ENCODE measurements at regions not wholly inside any gene's neighbourhood (a gene's known extent, or its start where the extent isn't known, plus 50 kb on each side); places are given as distances from the start of the nearest gene placed in this dataset.

DNA sequence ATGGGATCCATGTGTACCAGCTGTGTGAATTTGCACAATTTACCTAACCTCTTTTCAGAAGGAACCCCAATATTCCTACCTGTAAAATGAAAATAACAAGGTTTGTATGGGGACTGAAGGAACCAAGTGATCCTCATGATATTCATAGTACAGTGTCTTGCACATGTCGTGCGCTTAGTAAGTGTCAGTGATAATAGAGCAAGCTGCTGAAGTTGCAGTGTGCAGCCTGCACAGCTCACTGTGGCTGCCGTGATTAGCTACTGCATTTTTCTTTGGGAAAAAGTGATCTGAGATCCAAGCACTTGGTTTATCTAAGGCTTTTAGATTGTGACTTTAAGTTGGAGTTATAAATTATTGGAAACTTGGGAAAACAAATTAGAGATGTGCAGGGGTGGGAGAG, 135.9 kb upstream of the FRY start:
- DNase-seq (ENCODE audit: low read depth in 2 of 2): no peak

DNA sequence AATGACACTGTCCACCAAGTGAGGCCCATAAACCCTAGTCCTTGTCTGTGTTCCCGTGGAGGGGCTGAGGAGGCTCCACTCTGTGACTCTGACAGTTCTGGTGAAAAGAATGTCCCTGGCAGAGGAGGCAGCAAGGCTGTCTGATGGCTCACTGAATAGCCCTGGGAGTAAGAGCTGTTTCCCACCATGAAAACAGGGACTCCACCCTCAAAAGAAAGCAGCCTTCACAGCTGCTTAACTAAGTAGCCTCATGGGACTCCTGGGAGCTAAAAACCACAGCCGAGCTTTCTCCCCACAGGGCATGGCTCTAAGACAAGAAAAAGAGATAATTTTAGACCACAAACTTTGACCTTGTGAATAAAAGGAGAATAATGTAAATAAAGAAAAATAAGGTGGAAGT, 135.1 kb upstream of the FRY start:
- no peak for DNase-seq (ENCODE audit: low read depth in 2 of 2)

DNA sequence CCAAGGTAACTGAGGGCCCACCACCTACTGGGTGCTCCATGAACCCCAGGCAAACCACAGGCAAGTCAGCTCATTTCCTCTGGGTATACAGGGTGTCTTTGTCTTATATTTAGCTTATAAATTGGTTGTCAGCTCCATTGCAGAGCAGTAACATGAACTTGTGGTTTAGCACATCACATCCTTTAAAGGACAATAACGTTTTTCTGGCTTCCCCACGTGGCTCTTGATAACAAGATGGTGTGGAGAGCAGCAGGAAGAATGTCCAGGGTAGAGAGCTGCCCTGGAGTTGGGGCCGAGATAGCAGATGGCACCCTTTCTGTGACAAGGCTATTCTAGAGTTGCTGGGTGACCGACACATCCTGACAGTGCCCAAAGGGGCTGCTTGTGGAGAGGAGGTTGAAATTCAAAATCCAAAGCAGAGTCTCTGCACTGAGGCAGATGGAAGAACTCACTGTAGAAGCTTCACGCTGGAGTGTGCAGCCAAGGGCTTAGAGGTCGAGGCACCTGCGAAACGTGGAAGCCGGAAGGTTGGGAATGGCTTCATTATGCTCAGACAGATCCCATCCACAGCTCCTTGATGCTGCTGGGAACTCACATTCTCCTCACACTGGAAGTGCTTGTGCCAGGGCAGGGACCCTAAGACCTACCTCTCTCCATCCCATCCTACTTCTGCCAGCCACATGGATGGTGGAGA, 133.0 kb upstream of the FRY start:
- DNase-seq (ENCODE audit: low read depth in 2 of 2): no peak

DNA sequence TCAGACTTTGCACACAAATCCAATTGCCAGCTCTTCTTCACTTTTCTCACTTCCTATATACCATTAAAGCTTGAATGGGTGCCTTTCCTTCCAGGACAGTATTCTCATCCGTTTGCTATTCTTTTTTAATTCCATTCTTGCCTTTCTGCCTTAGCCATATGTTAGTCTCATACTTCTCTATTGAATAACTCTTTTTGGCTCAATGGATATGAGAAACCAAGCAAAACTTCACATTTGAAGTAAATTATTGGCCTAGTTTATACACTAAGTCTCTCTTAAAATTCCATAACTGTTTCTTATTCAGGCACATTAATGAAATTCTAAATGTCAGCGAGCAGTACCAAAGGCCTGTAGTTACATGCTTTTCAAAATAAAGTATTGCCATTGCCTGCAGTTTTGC, 129.6 kb upstream of the FRY start:
- DNase-seq (ENCODE audit: low read depth in 2 of 2): no peak

DNA sequence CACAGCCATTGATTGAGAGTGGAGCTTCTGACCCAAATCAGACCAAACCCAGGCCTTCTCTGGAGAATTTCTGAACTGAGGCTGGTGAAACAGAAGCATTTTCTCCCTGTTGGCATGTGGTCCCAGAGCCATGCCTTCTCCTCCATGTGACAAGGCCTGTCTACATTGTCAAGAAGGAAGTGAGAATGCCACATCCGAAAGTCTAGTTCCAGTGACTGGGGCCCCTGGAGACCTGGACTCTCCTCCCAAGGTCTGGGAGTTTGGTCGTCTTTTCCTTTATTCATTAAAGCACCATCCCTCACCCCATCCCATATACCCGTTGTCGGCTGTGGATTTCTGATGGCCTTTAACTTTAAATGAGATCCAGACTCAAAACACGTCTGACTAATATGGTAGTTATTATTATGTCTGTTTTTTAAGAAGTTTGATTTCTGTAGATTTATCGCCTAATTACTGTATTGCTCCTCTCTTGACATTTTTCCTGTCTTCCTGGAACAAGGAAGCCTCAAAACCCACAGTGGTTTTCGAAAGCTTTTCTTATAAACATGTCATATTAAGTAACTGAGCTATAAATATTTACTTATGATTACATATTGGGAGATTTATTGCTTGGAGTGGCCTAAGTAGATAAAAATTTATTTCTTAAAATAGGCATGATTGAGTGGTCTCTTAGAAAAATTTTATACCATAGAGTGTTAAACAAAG, 128.3 kb upstream of the FRY start:
- DNase-seq (ENCODE audit: low read depth in 2 of 2): no peak

DNA sequence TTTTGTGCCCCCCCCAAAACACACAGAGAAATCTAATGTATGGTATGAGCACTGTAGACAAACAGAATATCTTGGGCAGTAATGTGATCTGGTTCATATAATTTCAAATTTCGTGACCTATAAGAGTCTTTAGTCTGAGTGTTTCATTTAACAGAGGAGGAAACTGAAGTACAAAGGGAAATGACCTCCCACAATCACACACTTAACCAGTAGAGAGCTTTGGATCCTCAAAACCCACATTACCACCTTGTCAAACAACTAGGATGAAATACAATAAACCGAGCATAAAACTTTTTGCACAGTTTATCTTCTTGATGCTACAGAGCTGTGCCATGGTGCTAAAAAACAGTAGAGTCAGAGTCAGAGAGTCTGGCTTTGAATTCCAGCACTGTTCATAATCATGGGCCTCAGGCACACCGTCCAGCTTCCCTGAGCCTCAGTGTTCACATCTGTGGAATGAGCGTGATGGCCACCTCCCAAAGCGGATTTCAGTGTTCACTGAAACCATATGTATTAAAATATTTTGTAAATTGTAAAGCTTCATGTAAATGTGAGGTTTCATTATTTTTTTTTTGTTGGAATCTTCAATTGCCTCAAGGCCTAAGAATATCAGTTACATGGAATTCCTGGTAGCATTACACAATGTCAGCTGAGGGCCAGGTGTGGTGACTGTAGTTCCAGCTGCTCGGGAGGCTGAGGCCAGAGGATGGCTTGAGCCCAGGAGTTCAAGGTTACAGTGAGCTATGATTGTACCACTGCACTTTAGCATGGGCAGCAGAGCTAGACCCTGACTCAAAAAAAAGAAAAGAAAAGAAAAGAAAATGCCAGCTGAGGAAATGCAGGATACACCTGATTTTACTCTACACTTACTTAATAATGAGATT, 126.4 kb upstream of the FRY start:
- no peak for DNase-seq (ENCODE audit: low read depth in 2 of 2)

DNA sequence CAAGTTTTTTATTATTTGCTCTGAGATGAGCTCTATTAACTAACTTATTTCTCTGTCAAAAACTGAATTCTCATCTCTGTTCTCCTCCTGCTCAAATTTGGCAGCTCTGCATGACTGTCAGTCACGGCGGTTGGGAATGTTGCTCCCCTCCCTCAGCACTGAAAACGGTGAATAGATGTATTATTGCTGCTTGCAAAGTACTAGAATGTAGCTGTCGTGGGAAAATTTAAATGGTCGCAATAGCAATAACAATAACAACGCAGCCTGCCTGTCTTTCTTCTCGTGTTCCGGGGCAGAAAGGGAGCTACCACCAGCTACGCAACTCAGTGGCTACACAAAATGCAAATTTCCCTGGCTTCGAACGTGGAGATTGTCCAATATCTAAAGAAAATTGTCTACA, 125.6 kb upstream of the FRY start:
- DNase-seq (ENCODE audit: low read depth in 2 of 2): no peak

DNA sequence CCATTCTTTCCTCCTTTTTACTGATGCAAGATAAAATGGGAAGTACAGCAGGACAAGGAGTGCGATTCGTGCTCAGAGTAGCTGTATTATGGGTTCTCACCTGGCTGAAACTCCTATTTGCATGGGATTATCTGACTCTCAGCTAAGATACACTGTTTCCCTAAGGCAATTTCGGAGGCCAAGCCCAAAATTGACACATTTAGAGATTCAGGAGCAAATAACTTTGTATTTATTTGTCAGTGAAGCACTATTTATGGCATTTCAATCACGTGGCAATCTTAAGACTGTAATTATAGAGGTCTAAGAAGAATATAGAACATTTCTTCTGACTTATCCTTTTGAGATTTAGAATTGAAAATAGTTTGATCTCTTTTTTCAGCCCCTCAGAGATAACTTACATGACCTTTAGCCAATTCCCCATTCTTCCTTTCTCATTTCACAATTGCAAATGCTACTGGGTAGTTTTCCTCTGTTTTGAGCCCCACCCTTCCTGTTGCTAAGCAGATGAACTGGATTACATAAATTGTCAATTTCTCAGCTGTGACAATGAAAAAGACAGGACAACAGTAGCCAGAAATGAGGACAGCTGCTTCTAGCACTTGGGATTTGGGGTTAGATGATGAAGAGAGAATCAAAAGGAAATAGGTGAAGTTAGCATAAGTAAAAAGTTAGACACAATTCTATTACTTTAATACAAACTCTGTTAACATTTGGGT, 122.7 kb upstream of the FRY start:
- DNase-seq (ENCODE audit: low read depth in 2 of 2): no peak

DNA sequence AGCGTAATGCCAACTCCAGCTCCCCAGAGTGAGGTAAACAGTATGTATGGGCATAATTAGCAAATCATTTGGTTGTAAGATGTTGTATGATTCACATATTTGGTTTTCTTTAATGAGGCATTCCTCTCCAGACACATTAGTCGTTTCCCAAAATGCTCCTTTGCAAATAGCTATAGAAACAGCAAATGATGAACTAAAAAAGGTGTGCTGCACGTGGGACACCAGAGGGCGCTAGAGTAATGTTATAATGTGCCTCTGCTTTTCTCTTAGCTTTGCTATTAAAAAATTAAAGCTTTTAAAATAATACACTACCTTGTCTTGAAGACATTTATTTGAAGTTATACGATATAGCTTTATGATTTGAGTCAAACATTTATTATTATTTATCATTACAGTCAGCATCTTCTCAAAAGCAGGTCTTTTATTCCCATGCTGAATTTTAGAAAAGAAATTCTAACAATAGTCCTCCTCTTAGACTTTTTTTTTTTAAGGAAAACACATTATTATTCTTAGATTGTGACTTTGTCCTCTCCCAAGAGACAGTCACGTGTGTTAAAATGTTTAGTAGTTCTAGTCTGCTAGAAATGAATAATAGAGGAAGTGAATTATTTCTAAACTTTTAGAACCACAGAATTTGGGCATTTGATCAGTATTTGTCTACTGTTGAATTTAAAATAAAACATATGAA, 121.6 kb upstream of the FRY start:
- DNase-seq (ENCODE audit: low read depth in 2 of 2): peak; percentile 72 to 80

DNA sequence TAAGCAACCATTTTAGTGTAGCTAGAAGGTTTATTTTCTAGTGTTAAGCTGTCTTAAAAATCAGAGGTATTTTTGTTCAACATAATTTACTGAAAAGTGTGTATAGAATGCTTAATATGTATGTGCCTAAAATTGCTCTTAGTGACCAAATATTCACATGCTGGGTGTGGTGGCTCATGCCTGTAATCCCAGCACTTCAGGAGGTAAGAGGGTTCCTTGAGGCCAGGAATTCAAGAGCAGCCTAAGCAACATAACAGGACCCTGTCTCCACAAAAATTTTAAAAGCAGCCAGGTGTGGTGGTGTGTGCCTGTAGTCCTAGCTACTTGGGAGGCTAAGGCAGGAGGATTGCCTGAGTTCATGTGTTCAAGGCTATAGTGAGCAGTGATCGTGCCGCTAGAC, 120.9 kb upstream of the FRY start:
- DNase-seq (ENCODE audit: low read depth in 2 of 2): no peak

DNA sequence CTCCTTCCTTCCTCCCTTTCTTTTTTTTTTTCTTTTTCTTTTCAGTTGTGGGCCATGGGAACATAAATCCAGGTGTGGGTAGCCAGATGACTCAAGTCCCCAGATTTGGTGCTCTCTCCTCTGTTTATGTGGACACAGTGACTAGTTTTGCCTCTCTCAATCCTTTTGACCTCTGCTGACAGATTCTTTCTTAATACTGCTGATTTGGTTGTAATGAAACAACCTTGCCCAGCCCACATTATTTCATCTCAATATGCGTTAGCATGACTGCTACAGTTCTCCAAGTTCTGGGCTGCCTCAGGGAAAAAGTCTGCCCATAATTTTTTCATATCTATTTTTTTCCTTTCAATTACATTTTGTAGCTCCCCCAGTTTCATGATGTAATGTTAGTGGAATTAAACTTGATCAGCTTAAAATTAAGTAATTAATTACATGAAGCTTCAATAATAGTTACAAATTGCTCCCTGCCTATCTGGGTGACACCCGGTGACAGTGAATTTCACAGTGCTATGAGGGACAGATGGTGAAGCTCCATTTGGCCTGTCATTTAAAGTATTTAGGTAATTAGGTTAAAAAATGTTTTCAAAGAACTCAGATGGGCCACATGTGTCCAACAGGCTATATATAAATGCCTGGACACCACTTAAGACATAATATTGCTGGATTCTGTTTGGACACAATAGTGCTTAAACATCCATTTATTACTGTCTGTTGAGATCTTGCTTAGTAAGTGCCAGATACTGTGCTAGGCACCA, 118.8 kb upstream of the FRY start:
- DNase-seq (ENCODE audit: low read depth in 2 of 2): no peak

DNA sequence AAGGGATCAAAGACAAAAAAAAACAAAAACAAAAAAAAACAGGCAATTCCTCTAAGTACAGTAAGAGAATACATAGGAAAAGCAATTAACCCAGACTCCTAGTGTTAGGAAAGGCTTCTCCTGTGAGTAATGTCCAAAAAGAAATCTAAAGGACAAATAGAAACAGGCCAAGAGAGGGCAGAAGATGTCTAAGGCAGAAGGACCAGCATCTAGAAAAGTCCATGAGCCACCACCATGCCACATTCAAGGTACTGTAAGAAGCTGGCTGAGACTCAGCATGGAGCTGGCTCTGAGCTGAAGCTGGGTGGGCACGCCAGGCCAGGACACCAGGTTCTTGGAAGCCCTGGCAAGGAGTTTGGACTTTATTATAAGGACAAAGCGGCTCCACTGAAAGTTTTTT, 118.1 kb upstream of the FRY start:
- DNase-seq (ENCODE audit: low read depth in 2 of 2): no peak

DNA sequence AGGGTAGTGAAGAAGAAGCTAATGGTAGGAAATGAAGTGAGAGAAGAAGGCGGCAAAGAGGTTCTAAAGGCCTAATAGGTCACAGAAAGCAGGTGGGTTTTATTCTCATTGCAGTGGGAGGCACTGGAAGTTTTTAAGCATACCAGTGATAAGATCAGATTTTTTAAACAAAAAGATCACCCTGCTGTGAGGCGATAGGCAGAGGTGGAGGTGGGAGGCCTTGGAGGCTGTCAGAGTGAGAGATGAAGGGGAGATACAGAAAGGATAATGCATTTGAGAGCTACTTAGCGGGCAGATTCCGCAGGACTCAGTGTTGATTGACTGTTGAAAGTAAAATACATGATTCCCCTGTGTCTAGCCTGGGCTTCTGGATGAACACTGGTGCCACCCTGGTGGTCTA, 116.7 kb upstream of the FRY start:
- no peak for DNase-seq (ENCODE audit: low read depth in 2 of 2)

DNA sequence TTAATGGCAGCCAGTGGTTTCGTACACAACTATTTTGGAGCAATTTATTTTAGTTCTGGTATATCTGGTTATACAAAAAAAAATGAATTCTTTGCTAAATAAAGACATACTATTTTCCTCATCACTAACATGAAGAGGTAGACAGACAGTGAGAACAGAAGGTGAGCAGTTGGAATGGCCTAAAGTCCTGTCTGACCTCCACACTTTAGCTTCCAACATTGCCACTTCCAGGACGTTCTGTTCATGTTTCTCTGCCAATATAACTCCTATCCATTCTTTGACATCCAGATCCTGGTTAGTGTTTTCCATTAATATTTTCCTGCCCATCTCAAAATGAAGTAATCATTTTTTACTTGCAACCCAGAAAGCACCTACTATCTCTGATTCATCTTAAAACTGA, 112.9 kb upstream of the FRY start:
- no peak for DNase-seq (ENCODE audit: low read depth in 2 of 2)

DNA sequence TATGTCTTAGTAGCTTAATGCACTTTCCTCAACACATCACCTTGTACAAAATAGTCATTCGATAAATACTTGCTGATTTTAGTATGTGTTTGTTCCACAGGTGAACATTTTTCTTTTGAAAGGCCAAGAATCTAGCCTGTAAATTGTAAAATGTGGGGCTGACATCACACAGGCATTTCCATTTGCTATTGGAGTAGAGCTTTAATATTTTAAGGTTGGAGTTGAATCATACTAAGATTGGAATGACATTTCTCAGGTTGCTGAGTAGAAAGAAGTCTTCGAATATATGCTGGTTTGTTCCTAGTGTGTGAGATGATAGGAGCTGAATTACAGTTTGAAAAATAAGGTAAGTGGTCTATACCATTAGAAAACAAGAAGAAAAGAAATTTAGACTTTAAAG, 112.3 kb upstream of the FRY start:
- DNase-seq (ENCODE audit: low read depth in 2 of 2): no peak

DNA sequence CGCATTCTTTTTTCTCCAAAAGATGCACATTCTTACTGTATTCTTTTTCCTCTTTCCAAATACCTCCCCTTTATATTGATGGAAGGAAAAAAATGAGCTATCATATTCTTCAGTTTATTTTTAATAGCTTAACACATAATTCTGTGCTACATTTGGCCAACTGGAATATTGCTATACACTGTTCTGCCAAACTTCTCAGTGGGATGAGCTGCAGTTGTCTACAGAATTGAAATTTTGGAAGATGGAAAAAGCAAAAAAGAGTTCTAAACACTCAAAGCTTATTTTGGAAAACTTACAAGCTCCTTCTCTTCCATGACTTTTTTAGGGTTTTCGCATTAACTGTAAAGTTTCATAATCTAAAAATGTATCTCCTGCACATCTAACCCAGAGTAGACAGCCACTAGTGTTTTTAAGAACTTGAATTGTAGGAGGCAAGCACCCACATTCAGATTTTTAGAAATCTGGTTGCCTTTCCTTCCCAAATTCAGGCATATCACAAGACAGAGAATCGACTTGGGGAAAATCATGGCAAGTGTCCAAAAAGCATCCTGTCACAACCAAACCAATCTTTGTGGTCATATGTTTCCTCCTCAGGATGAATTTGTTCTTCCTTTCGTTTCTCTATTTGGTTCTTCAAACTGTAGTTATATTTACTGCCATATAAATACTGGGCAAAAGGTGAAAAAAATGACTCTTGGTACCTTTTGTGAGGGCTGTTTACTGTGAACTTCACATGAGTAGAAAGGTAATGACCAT, 111.4 kb upstream of the FRY start:
- peak in 1 of 2 donors; percentile 8 for DNase-seq (ENCODE audit: low read depth in 2 of 2)

DNA sequence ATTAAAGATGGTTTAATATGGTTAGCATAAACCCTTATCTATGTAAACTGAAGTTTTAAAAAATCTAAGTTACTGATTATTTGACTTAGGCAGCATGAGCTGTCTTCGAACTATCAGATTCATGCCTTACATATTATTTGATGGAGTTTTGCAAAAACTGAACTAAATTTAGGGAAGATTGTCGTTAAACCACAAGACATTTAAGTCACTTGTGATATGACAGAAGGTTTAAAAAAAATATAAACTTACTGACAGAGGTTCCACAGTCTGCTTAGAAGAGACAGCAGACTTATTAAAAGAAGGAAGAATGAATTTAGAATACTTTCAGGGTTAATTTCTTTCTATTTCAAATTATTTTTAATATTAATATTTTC, 110.9 kb upstream of the FRY start:
- DNase-seq (ENCODE audit: low read depth in 2 of 2): no peak

DNA sequence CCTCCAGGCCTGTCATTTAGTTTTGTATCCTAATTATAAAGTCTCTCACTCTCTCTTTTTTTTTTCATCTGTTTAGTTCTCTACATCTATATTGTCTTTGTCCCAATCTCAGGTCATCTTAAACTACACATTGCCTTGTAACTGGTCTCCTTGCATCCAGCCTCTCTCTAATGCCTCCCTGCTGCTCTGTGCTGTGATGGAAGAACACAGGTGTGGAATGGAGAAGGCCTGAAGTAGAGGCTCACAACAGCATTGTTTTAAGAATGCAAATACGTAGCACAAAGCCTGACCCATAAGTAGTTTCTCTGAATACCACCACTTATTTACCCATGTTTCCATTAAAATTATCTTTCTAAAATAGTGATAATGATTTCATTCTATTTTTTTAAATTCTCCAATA, 108.8 kb upstream of the FRY start:
- DNase-seq (ENCODE audit: low read depth in 2 of 2): no peak

DNA sequence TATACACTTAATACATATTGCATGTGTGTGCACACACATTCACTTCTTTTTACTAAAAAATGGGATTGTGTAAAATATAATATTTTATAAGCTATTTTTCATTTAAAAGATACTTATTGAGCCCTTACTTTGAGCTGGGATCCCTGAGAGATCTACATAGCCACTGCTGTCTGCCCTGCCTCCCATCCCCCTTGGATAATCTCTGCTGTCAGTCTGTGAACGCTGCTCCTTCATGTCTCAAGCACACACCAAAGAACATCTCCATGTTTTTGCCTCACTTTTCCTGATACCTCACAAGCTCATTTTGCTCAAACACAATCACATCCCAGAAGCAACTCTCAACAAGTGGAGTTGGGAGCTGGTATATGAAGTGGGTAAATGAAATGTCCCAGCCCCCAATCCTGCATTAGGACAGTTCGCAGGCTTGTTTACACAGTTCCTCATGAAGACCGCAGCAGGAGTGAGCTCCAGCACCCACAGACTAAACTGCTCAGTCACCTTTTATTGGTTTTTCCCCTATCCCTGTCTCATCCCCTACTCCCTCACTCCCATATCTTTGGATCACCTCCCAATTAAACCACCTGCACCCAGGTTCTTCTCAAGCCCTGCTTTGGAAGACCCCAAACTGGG, 108.3 kb upstream of the FRY start:
- no peak for DNase-seq (ENCODE audit: low read depth in 2 of 2)
